Osteocyte (in vitro differentiated cells): ENCODE measurements at regions not wholly inside any gene's neighbourhood (a gene's known extent, or its start where the extent isn't known, plus 50 kb on each side); places are given as distances from the start of the nearest gene placed in this dataset.

Experiments
- DNase-seq: peaks from one replicate; pipeline ENCODE4 v3.0.0; 2021; ENCODE audit warnings: mixed read lengths; ENCODE audit not compliant: unreplicated experiment; ENCODE audit errors: extremely low spot score
- H3K27ac Mint-ChIP-seq: one replicate; pipeline ENCODE4 v1.8.0; 2021; ENCODE audit warnings: mild to moderate bottlenecking, mixed read lengths; ENCODE audit not compliant: unreplicated experiment
- H3K27me3 Mint-ChIP-seq: one replicate; pipeline ENCODE4 v1.8.0; 2021; ENCODE audit warnings: mixed read lengths; ENCODE audit not compliant: unreplicated experiment
- H3K36me3 Mint-ChIP-seq: one replicate; pipeline ENCODE4 v1.8.0; 2021; ENCODE audit warnings: mixed read lengths; ENCODE audit not compliant: unreplicated experiment
- H3K4me1 Mint-ChIP-seq: one replicate; pipeline ENCODE4 v1.8.0; 2021; ENCODE audit warnings: mixed read lengths; ENCODE audit not compliant: unreplicated experiment
- H3K4me3 Mint-ChIP-seq: one replicate; pipeline ENCODE4 v1.8.0; 2021; ENCODE audit warnings: mild to moderate bottlenecking, moderate library complexity, mixed read lengths; ENCODE audit not compliant: unreplicated experiment
- H3K9me3 Mint-ChIP-seq: one replicate; pipeline ENCODE4 v1.8.0; 2021; ENCODE audit warnings: mixed read lengths; ENCODE audit not compliant: unreplicated experiment
- TF ChIP-seq, protein P1 (sequence below): fragments of 200-600 bp; sonication (generic); IDR thresholded peaks from 2 replicates; pipeline ENCODE4 v1.5.0; 2021; ENCODE audit warnings: antibody characterized with exemption, mild to moderate bottlenecking, moderate library complexity

DNA sequence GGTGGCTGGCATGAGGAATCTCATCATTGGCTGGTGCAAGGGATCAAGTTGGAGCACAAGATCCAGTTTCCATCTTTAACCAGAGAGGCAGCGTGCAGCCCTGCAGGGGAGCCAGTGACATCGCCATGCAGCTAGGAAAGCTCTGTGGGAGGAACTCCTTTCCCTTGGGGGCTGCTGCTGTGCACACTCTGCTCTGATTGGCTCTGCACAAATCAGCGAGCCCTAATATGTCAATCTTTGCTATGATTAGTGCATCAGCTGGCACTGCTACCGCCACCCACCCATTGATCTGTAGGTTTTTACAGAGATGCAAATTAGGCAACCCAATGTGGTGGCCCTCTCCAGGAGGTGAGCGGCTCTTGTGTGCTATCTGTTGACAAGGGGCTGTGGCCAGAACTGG, 262.6 kb downstream of the PCNX1 start:
- no peak for DNase-seq
- Mint-ChIP-seq H3K27ac (no peak overlapping the region), H3K36me3 (no peaks in the 10 kb centered on the region), H3K4me1 (no peaks in the 10 kb centered on the region), H3K9me3 (no peaks in the 10 kb centered on the region), H3K27me3 (peaks cover 10% of the 10 kb centered on the region), H3K4me3 (no peak overlapping the region)
- TF ChIP-seq, protein P1, sequence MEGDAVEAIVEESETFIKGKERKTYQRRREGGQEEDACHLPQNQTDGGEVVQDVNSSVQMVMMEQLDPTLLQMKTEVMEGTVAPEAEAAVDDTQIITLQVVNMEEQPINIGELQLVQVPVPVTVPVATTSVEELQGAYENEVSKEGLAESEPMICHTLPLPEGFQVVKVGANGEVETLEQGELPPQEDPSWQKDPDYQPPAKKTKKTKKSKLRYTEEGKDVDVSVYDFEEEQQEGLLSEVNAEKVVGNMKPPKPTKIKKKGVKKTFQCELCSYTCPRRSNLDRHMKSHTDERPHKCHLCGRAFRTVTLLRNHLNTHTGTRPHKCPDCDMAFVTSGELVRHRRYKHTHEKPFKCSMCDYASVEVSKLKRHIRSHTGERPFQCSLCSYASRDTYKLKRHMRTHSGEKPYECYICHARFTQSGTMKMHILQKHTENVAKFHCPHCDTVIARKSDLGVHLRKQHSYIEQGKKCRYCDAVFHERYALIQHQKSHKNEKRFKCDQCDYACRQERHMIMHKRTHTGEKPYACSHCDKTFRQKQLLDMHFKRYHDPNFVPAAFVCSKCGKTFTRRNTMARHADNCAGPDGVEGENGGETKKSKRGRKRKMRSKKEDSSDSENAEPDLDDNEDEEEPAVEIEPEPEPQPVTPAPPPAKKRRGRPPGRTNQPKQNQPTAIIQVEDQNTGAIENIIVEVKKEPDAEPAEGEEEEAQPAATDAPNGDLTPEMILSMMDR = no peak

DNA sequence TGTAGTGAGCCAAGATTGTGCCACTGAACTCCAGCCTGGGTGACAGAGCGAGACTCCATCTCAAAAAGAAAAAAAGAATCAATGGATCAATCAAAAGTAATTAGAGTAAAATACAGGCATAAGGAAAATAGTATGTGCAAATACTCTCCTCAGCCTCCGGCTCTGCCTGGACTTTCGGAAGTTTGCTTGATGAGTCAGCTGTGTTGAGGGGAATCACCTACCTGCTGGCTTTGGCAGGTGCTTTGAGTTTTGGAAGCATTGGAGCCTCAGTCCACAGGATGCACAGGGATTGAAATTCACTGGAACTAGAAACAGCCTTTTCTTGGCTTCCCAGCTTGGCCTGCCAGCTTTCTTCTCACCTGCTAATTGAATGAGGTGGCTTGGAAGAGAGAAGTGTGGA, 268.2 kb downstream of the PCNX1 start:
- peaks cover 3% of the 10 kb centered on the region for H3K27me3 Mint-ChIP-seq
- no peaks in the 10 kb centered on the region for H3K36me3 Mint-ChIP-seq
- TF ChIP-seq, protein P1 = no peak
- no peaks in the 10 kb centered on the region for H3K9me3 Mint-ChIP-seq
- H3K4me1 Mint-ChIP-seq = no peaks in the 10 kb centered on the region
- no peak overlapping the region for H3K27ac Mint-ChIP-seq
- no peak overlapping the region for H3K4me3 Mint-ChIP-seq
- no peak for DNase-seq

DNA sequence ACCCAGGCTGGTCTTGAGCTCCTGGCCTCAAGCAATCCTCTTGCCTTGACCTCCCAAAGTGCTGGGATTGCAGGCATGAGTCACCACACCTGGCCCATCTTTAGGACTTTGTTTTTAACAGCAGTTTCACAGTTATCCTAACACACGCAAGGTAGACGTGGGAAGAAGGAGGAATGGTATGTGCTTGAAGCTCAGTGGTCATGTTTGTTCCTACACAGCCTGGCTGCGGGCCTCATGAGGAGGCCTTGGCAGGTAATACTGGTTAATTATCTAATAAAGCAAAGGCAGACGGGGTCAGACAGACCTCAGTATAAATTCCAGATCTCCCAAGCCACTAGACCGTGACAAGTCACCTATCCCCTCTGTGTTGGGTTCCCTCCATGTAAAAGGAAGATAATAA, 271.8 kb downstream of the PCNX1 start:
- Mint-ChIP-seq H3K4me3 (no peak overlapping the region), H3K27ac (no peak overlapping the region), H3K36me3 (no peaks in the 10 kb centered on the region), H3K4me1 (no peaks in the 10 kb centered on the region), H3K9me3 (no peaks in the 10 kb centered on the region), H3K27me3 (no peaks in the 10 kb centered on the region)
- TF ChIP-seq, protein P1 = no peak
- no peak for DNase-seq

DNA sequence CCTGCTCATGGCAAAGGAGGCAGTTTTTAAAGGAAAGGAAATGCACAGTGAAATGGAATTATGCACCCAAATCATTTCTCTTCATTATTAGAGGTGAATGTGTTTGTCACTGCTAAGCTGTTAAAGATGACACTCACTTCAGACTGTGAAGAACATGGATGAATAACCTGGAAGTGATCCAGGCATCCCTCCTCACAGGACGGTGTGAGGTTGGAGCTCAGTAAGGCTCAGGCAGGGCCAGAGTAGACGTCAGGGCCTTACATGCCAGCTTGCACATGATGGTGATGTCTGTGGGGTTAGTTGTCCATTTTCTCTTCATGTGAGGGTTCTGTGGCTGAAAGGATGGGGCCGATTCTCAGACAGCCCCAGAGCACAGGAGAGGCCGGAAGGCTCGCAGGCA, 273.1 kb downstream of the PCNX1 start:
- H3K27ac Mint-ChIP-seq = no peak overlapping the region
- no peak overlapping the region for H3K4me3 Mint-ChIP-seq
- DNase-seq = no peak
- H3K4me1 Mint-ChIP-seq = no peaks in the 10 kb centered on the region
- H3K9me3 Mint-ChIP-seq = no peaks in the 10 kb centered on the region
- TF ChIP-seq, protein P1 = no peak
- H3K36me3 Mint-ChIP-seq = no peaks in the 10 kb centered on the region
- H3K27me3 Mint-ChIP-seq = no peaks in the 10 kb centered on the region

DNA sequence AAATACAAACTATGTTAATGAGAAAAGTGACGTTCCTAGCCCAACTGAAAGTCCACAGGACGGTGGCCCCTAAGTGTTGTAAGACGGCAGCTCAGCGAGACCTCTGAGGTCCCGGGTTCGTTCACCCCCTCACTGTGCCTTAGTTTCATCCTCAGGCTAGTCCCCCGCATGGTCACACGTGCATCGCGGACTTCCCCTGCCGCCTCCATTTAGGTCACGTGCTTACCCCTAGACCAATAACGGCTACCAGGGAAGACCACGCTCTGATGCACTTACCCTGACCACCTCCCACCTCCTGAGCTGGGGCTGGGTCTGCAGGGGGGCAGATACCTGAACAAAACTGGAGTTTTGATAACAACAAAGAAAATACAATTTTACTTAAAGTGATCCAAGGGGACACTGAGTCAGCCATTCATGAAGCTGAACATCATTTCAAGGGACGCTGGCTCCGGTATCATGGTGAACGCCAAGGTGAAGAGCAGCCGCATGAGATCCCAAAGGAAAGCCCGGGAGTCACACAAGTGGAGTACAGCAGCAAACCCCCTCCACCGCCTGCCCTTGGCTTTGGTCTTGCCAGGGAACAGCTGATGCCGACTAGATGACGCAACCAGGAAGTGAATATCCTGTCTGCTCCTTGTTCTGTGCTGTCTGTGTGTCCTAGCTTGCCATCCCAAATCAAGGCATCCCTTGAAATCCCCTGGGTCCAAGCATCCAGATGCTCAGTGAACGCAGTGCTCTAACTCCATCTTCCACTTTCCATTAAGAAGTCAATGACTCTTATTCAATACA, 274.1 kb downstream of the PCNX1 start:
- Mint-ChIP-seq H3K36me3 (no peaks in the 10 kb centered on the region), H3K9me3 (no peaks in the 10 kb centered on the region), H3K27ac (no peak overlapping the region), H3K27me3 (no peaks in the 10 kb centered on the region), H3K4me1 (no peaks in the 10 kb centered on the region), H3K4me3 (no peak overlapping the region)
- TF ChIP-seq, protein P1 = no peak
- DNase-seq = no peak
